Gastrocnemius medialis (tissue), 4 donors: ENCODE measurements at regions not wholly inside any gene's neighbourhood (a gene's known extent, or its start where the extent isn't known, plus 50 kb on each side); places are given as distances from the start of the nearest gene placed in this dataset.
"Not testable (repeated sequence)": the region's sequence is repeated elsewhere in the genome, so short reads cannot be mapped to it uniquely, and the experiment has no call there.

Experiments
- ATAC-seq, 2 donors: fragments of 150-250 bp; one replicate each; pipeline ENCODE4 v1.9.1; 2016
- DNase-seq, 2 donors: peaks; one replicate each; pipeline ENCODE4 v3.0.0-alpha.2; 2019
- H3K27ac ChIP-seq, 4 donors: fragments of 200-600 bp; sonication (generic); 1 replicate in 1 of 4; 2 replicates in 3 of 4; pipeline ENCODE4 v1.5.1; 2016 to 2018; ENCODE audit warnings: mild to moderate bottlenecking in 2 of 4, moderate library complexity in 1 of 4
- H3K27me3 ChIP-seq, 3 donors: fragments of 200-600 bp; sonication (generic) in 2 of 3; 1 replicate in 1 of 3; 2 replicates in 2 of 3; pipeline versions ENCODE4 v1.5.1 to v1.6.0; 2016 to 2019; ENCODE audit warnings: mild to moderate bottlenecking in 1 of 3, moderate library complexity in 1 of 3
- H3K36me3 ChIP-seq, 2 donors: fragments of 200-600 bp; sonication (generic) in 1 of 2; one replicate each; pipeline ENCODE4 v1.5.1; 2017 to 2018
- H3K4me1 ChIP-seq, 2 donors: fragments of 200-600 bp; sonication (generic) in 1 of 2; one replicate each; pipeline ENCODE4 v1.5.1; 2016 to 2017; ENCODE audit warnings: mild to moderate bottlenecking in 2 of 2
- H3K4me3 ChIP-seq, 4 donors: fragments of 200-600 bp; sonication (generic) in 3 of 4; 1 replicate in 1 of 4; 2 replicates in 3 of 4; pipeline ENCODE4 v1.5.1; 2016 to 2019; ENCODE audit warnings: mild to moderate bottlenecking in 2 of 4
- H3K9me3 ChIP-seq, 3 donors: fragments of 200-600 bp; sonication (generic) in 2 of 3; 1 replicate in 1 of 3; 2 replicates in 2 of 3; pipeline ENCODE4 v1.5.1; 2016 to 2019
- in situ Hi-C, 4 donors: fragments of 200-750 bp; cut with MboI; loops; one replicate each; pipeline versions ENCODE4 v1.15.0 to v1.8.0; 2017; ENCODE audit warnings: low sequenced_read_pairs in 4 of 4
- intact Hi-C: fragments of 100-400 bp; cut with DNase I; formaldehyde crosslinking; loops from one replicate; pipeline ENCODE4 v1.15.1; 2023; ENCODE audit warnings: low total_unique reads

- H3K4me1 ChIP-seq, ATAC-seq, H3K36me3 ChIP-seq, DNase-seq, H3K27me3 ChIP-seq, H3K27ac ChIP-seq, H3K4me3 ChIP-seq, H3K9me3 ChIP-seq, intact Hi-C loops, in situ Hi-C loops: not testable (repeated sequence)
Measured at GRCh38 chr5:34096033-34096432, 53.0 kb upstream of the C1QTNF3 start.

GRCh38 chr5:34099891-34100290 lies 56.9 kb upstream of the C1QTNF3 start:
- ATAC-seq, DNase-seq, H3K9me3 ChIP-seq, intact Hi-C loops, H3K27me3 ChIP-seq, H3K4me3 ChIP-seq, H3K36me3 ChIP-seq, H3K4me1 ChIP-seq, H3K27ac ChIP-seq, in situ Hi-C loops: not testable (repeated sequence)

DNA sequence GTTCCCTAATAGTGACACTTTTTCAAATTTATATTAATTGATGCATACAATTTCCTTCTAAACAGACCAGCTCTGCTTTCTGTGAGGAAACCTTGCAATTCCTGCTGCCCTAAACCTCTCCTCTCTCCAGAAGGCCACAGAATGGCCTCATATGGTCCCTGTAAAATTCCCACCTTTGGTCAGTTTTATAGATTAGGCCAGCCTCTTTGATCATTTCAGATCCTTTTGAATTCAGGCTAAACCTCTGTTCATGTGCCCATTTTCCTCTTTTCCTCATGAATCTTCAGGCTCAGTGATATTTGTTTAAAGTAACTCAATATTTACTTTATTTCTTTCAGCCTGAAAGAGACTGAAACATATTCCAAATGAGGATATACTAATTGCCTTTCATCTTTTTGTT lies 58.6 kb upstream of the C1QTNF3 start:
- in situ Hi-C loops, intact Hi-C loops, DNase-seq, H3K36me3 ChIP-seq, ATAC-seq, H3K4me3 ChIP-seq, H3K27ac ChIP-seq, H3K27me3 ChIP-seq, H3K9me3 ChIP-seq, H3K4me1 ChIP-seq: not testable (repeated sequence)

- H3K27me3 ChIP-seq, H3K4me1 ChIP-seq, H3K9me3 ChIP-seq, intact Hi-C loops, in situ Hi-C loops, DNase-seq, H3K27ac ChIP-seq, H3K4me3 ChIP-seq, ATAC-seq, H3K36me3 ChIP-seq: not testable (repeated sequence)
Measured at GRCh38 chr5:34108897-34109296, 65.9 kb upstream of the C1QTNF3 start.

GRCh38 chr5:34124280-34124679 lies 81.3 kb upstream of the C1QTNF3 start:
- DNase-seq, H3K27me3 ChIP-seq, ATAC-seq, in situ Hi-C loops, H3K36me3 ChIP-seq, H3K9me3 ChIP-seq, H3K4me3 ChIP-seq, H3K27ac ChIP-seq, H3K4me1 ChIP-seq, intact Hi-C loops: not testable (repeated sequence)

GRCh38 chr5:34125354-34125753 lies 82.3 kb upstream of the C1QTNF3 start:
- DNase-seq, result not testable (repeated sequence)

DNA sequence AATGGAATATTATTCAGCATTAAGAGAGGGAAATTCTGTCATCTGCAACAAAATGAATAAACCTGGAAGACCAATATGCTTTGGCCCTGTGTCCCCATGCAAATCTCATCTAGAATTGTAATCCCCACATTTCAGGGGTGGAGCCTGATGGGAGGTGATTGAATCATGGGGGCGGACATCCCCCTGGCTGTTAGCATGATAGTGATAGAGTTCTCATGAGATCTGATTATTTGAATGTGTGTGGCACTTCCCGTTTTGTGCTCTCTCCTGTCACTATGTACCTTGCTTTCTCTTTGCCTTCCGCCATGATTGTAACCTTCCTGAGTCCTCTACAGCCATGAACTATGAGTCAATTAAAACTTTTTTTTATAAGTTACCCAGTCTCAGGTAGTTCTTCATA lies 83.7 kb upstream of the C1QTNF3 start:
- DNase-seq, H3K4me1 ChIP-seq, H3K9me3 ChIP-seq, in situ Hi-C loops, ATAC-seq, H3K27ac ChIP-seq, H3K36me3 ChIP-seq, H3K27me3 ChIP-seq, intact Hi-C loops, H3K4me3 ChIP-seq: not testable (repeated sequence)

More at GRCh38 chr5:34125354-34125753, 82.3 kb upstream of the C1QTNF3 start:
- H3K36me3 ChIP-seq, H3K4me3 ChIP-seq, H3K27ac ChIP-seq, ATAC-seq, in situ Hi-C loops, intact Hi-C loops, H3K4me1 ChIP-seq, H3K9me3 ChIP-seq, H3K27me3 ChIP-seq: not testable (repeated sequence)

GRCh38 chr5:34127818-34128217 lies 84.8 kb upstream of the C1QTNF3 start:
- intact Hi-C loops, in situ Hi-C loops, H3K27me3 ChIP-seq: not testable (repeated sequence)

DNA sequence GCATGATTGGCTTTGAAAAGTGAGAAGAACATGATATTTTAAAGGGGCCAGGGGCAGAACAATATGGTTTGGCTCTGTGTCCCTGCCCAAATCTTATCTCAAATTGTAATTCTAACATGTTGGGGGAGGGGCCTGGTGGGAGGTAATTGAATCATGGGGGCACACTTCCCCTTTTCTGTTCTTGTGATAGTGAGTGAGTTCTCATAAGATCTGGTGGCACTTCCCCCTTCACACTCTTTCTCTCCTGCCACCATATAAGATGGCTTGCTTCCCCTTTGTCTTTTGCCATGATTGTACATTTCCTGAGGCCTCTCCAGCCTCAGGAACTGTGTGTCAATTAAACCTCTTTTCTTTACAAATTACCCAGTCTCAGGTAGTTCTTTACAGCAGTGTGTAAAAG lies 85.9 kb upstream of the C1QTNF3 start:
- ATAC-seq, H3K4me3 ChIP-seq, DNase-seq, H3K36me3 ChIP-seq, in situ Hi-C loops, H3K27ac ChIP-seq, H3K27me3 ChIP-seq, intact Hi-C loops, H3K9me3 ChIP-seq, H3K4me1 ChIP-seq: not testable (repeated sequence)

More at GRCh38 chr5:34127818-34128217, 84.8 kb upstream of the C1QTNF3 start:
- not testable (repeated sequence) for DNase-seq, H3K36me3 ChIP-seq, H3K4me1 ChIP-seq, H3K9me3 ChIP-seq, ATAC-seq, H3K4me3 ChIP-seq, H3K27ac ChIP-seq

DNA sequence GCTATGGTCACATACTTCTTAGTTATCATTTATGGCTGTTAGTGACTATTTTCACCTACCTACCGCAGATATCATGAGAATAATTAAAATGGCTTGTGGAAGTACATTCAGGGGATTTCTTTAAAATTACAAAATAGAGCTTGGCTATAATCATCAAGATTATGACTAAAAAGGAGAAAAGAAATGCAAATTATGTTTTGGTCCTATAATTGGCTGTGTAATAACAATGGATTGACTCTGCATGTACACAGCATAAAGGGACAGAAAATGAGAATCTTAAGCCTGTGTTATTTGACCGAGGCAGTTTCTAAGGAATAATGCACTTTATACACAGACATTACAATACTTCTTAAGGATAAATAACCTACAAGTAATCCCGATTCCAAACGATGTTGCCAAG lies 112.0 kb upstream of the C1QTNF3 start:
- H3K27me3 ChIP-seq, DNase-seq, ATAC-seq, H3K9me3 ChIP-seq, in situ Hi-C loops, H3K4me3 ChIP-seq, H3K36me3 ChIP-seq, intact Hi-C loops, H3K4me1 ChIP-seq, H3K27ac ChIP-seq: not testable (repeated sequence)

GRCh38 chr5:34156703-34157414 lies 113.8 kb upstream of the C1QTNF3 start:
- H3K4me3 ChIP-seq, H3K27me3 ChIP-seq, ATAC-seq, H3K9me3 ChIP-seq, DNase-seq, H3K27ac ChIP-seq, H3K4me1 ChIP-seq, intact Hi-C loops, in situ Hi-C loops, H3K36me3 ChIP-seq: not testable (repeated sequence)

GRCh38 chr5:34160904-34161303 lies 117.9 kb upstream of the C1QTNF3 start:
- DNase-seq, H3K36me3 ChIP-seq, ATAC-seq, H3K27me3 ChIP-seq, H3K4me3 ChIP-seq, H3K9me3 ChIP-seq, H3K27ac ChIP-seq, H3K4me1 ChIP-seq, intact Hi-C loops, in situ Hi-C loops: not testable (repeated sequence)
